ENCODE measurements at regions not wholly inside any gene's neighbourhood (a gene's known extent, or its start where the extent isn't known, plus 50 kb on each side); places are given as distances from the start of the nearest gene placed in this dataset.

DNA sequence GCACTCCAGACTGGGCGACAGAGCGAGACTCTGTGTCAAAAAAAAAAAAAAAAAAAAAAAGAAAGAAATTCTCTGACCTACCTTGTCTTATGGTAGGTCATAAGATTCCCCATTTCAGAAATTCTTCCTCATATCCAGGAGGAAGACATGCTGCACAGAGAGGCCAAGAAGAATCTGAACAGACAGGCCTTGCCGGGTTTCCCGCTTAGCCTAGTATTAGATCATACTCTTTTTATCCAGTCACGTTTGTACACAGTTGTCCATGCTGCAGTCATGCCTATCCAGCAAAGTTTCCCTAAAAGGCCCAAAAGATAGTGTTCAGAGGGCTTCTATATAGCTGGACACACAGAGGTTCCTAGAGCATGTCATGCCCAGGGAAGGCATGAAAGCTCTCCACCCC, 93.6 kb upstream of the CHODL start:
- TF ChIP-seq CTCF (IDR thresholded peaks at IDR 0.05; ENCODE audit: low read depth, low read length) (no peak), EZH2phosphoT487 (IDR thresholded peaks at IDR 0.05; ENCODE audit: low read depth) (no peak)
